ENCODE measurements at regions not wholly inside any gene's neighbourhood (a gene's known extent, or its start where the extent isn't known, plus 50 kb on each side); places are given as distances from the start of the nearest gene placed in this dataset.

GRCh38 chr5:107232293-107232692, 438.4 kb downstream of the EFNA5 start:
- TF ChIP-seq TCF4 (CRISPR knock-in tag; IDR thresholded peaks at IDR 0.05; ENCODE audit: borderline replicate concordance): no peak
- no peak for TF ChIP-seq PPARA (CRISPR knock-in tag; IDR thresholded peaks at IDR 0.05; ENCODE audit: borderline replicate concordance)
- TF ChIP-seq OSR1 (CRISPR knock-in tag; IDR thresholded peaks at IDR 0.05): no peak
